ENCODE measurements at regions not wholly inside any gene's neighbourhood (a gene's known extent, or its start where the extent isn't known, plus 50 kb on each side); places are given as distances from the start of the nearest gene placed in this dataset.

GRCh38 chr12:107450541-107450940 lies 235.1 kb upstream of the PWP1 start:
- DNase-seq: no peak

GRCh38 chr12:107451246-107451645 lies 234.4 kb upstream of the PWP1 start:
- DNase-seq: no peak

GRCh38 chr12:107454109-107454830 lies 231.3 kb upstream of the PWP1 start:
- DNase-seq: no peak

GRCh38 chr12:107457362-107457935 lies 228.2 kb upstream of the PWP1 start:
- DNase-seq: no peak

- DNase-seq: no peak
These were observed 227.4 kb upstream of the PWP1 start for GRCh38 chr12:107458163-107458562.

- no peak for DNase-seq
These were observed 226.6 kb upstream of the PWP1 start for GRCh38 chr12:107458990-107459389.

- no peak for DNase-seq
These were observed 226.0 kb upstream of the PWP1 start for GRCh38 chr12:107459641-107460040.

- DNase-seq: no peak
These were observed 224.2 kb upstream of the PWP1 start for GRCh38 chr12:107461222-107461975.

- DNase-seq: no peak
These were observed 222.9 kb upstream of the PWP1 start for GRCh38 chr12:107462428-107463332.

GRCh38 chr12:107464644-107465043 lies 221.0 kb upstream of the PWP1 start:
- DNase-seq: no peak

GRCh38 chr12:107465625-107466024 lies 220.0 kb upstream of the PWP1 start:
- DNase-seq: no peak

GRCh38 chr12:107467716-107468115 lies 217.9 kb upstream of the PWP1 start:
- no peak for DNase-seq

- no peak for DNase-seq
These were observed 217.4 kb upstream of the PWP1 start for GRCh38 chr12:107468182-107468581.

GRCh38 chr12:107469011-107469410 lies 216.6 kb upstream of the PWP1 start:
- DNase-seq: no peak

- DNase-seq: no peak
These were observed 215.0 kb upstream of the PWP1 start for GRCh38 chr12:107470645-107471044.

- DNase-seq: no peak
These were observed 213.3 kb upstream of the PWP1 start for GRCh38 chr12:107472308-107472707.

GRCh38 chr12:107474099-107474498 lies 211.5 kb upstream of the PWP1 start:
- DNase-seq: no peak

GRCh38 chr12:107474639-107475539 lies 210.7 kb upstream of the PWP1 start:
- DNase-seq: no peak

GRCh38 chr12:107475900-107476299 lies 209.7 kb upstream of the PWP1 start:
- DNase-seq: no peak

- no peak for DNase-seq
These were observed 208.6 kb upstream of the PWP1 start for GRCh38 chr12:107477018-107477417.

- no peak for DNase-seq
These were observed 207.5 kb upstream of the PWP1 start for GRCh38 chr12:107477947-107478610.
